Omental fat pad (tissue), 3 donors: ENCODE measurements at regions not wholly inside any gene's neighbourhood (a gene's known extent, or its start where the extent isn't known, plus 50 kb on each side); places are given as distances from the start of the nearest gene placed in this dataset.

Experiments
- ATAC-seq: fragments of 150-250 bp; one replicate; pipeline ENCODE4 v1.9.1; 2016; ENCODE audit warnings: mild to moderate bottlenecking, moderate library complexity; ENCODE audit not compliant: low FRiP score
- DNase-seq: peaks from one replicate; pipeline ENCODE4 v3.0.0-alpha.2; 2019; ENCODE audit warnings: low spot score
- CTCF ChIP-seq, 3 donors: fragments of 450-650 bp; IDR thresholded peaks; one replicate each; pipeline ENCODE4 v1.5.1; 2016 to 2017; ENCODE audit warnings: antibody characterized with exemption in 3 of 3, mild to moderate bottlenecking in 3 of 3, moderate library complexity in 2 of 3

- DNase-seq = no peak
- no peak for TF ChIP-seq CTCF (IDR thresholded peaks at IDR 0.05)
- no peak for ATAC-seq
Observed at GRCh38 chr4:179748837-179749236, 2306.6 kb upstream of the AGA start.

- no peak for ATAC-seq
- TF ChIP-seq CTCF (IDR thresholded peaks at IDR 0.05) = no peak
Observed at GRCh38 chr4:179750374-179750773, 2308.1 kb upstream of the AGA start.

GRCh38 chr4:179751669-179752068, 2309.4 kb upstream of the AGA start:
- DNase-seq (no peak), ATAC-seq (no peak)
- TF ChIP-seq CTCF (IDR thresholded peaks at IDR 0.05) = no peak

More at GRCh38 chr4:179750374-179750773, 2308.1 kb upstream of the AGA start:
- DNase-seq = no peak

GRCh38 chr4:179755322-179755721, 2313.1 kb upstream of the AGA start:
- ATAC-seq (no peak), DNase-seq (no peak)
- no peak for TF ChIP-seq CTCF (IDR thresholded peaks at IDR 0.05)

GRCh38 chr4:179757641-179758040, 2315.4 kb upstream of the AGA start:
- no peak for TF ChIP-seq CTCF (IDR thresholded peaks at IDR 0.05)
- DNase-seq (no peak), ATAC-seq (no peak)

GRCh38 chr4:179762840-179763239, 2320.6 kb upstream of the AGA start:
- DNase-seq (no peak), ATAC-seq (no peak)
- no peak for TF ChIP-seq CTCF (IDR thresholded peaks at IDR 0.05)

GRCh38 chr4:179766938-179767337, 2324.7 kb upstream of the AGA start:
- ATAC-seq (no peak), DNase-seq (no peak)
- TF ChIP-seq CTCF (IDR thresholded peaks at IDR 0.05) = no peak
